Neuronal stem cell (in vitro differentiated cells): ENCODE measurements at regions not wholly inside any gene's neighbourhood (a gene's known extent, or its start where the extent isn't known, plus 50 kb on each side); places are given as distances from the start of the nearest gene placed in this dataset.

Experiments used
- DNase-seq: peaks from one replicate; pipeline ENCODE4 v3.0.0-alpha.2; 2013; ENCODE audit warnings: low spot score
- H2AFZ ChIP-seq: one replicate; pipeline ENCODE4 v1.6.1; 2013; ENCODE audit warnings: mild to moderate bottlenecking, low read length, inconsistent platforms
- H2AK5ac ChIP-seq: 2 replicates; pipeline ENCODE4 v1.6.1; 2013; ENCODE audit warnings: low read depth, mild to moderate bottlenecking, inconsistent platforms, low read length, moderate library complexity, mixed read lengths
- H2BK120ac ChIP-seq: 2 replicates; pipeline ENCODE4 v1.6.1; 2013; ENCODE audit warnings: low read depth, mild to moderate bottlenecking, inconsistent platforms, low read length, moderate library complexity, mixed read lengths
- H2BK12ac ChIP-seq: one replicate; pipeline ENCODE4 v1.6.1; 2013; ENCODE audit warnings: low read length, inconsistent platforms
- H2BK15ac ChIP-seq: 2 replicates; pipeline ENCODE4 v1.6.1; 2013; ENCODE audit warnings: mild to moderate bottlenecking, low read length, inconsistent platforms, mixed read lengths
- H2BK5ac ChIP-seq: one replicate; pipeline ENCODE4 v1.6.1; 2013; ENCODE audit warnings: inconsistent platforms, mild to moderate bottlenecking, low read length, moderate library complexity
- H3K14ac ChIP-seq: one replicate; pipeline ENCODE4 v1.6.1; 2013; ENCODE audit warnings: low read length, inconsistent platforms
- H3K18ac ChIP-seq: 2 replicates; pipeline ENCODE4 v1.6.1; 2013; ENCODE audit warnings: low read length, inconsistent platforms
- H3K23ac ChIP-seq: 2 replicates; pipeline ENCODE4 v1.6.1; 2013; ENCODE audit warnings: low read depth, mild to moderate bottlenecking, mixed read lengths, low read length, inconsistent platforms; ENCODE audit not compliant: poor library complexity
- H3K27ac ChIP-seq: replicated peaks from 3 replicates; pipeline ENCODE4 v1.5.1; 2013; ENCODE audit warnings: low read length, inconsistent platforms
- H3K27me3 ChIP-seq, 3 experiments: 2 replicates each; pipeline ENCODE4 v1.6.1; 2013; ENCODE audit warnings: low read length in 3 of 3, mild to moderate bottlenecking in 2 of 3, inconsistent platforms in 1 of 3, low read depth in 1 of 3, mixed read lengths in 1 of 3, moderate library complexity in 1 of 3; ENCODE audit not compliant: control insufficient read depth in 3 of 3, insufficient read depth in 3 of 3
- H3K36me3 ChIP-seq, 2 donors: replicated peaks in 1 of 2; 2 replicates each; pipeline ENCODE4 v1.6.1; 2013; ENCODE audit warnings: low read length in 2 of 2; ENCODE audit not compliant: control insufficient read depth in 2 of 2, insufficient read depth in 2 of 2
- H3K4ac ChIP-seq: 2 replicates; pipeline ENCODE4 v1.6.1; 2013; ENCODE audit warnings: inconsistent platforms, mild to moderate bottlenecking, low read length, moderate library complexity
- H3K4me1 ChIP-seq, 2 donors: 1 replicate in 1 of 2; 2 replicates in 1 of 2; pipeline ENCODE4 v1.6.1; 2013; ENCODE audit warnings: low read length in 2 of 2, low read depth in 1 of 2; ENCODE audit not compliant: control insufficient read depth in 2 of 2, insufficient read depth in 1 of 2
- H3K4me2 ChIP-seq: one replicate; pipeline ENCODE4 v1.6.1; 2013; ENCODE audit warnings: mild to moderate bottlenecking, low read length, inconsistent platforms; ENCODE audit not compliant: insufficient read depth, poor library complexity, severe bottlenecking
- H3K4me3 ChIP-seq, 2 donors: 2 replicates each; pipeline ENCODE4 v1.5.1; 2013; ENCODE audit warnings: low read length in 2 of 2, mild to moderate bottlenecking in 2 of 2, inconsistent platforms in 1 of 2, moderate library complexity in 1 of 2
- H3K79me1 ChIP-seq: one replicate; pipeline ENCODE4 v1.6.1; 2013; ENCODE audit warnings: low read depth, mild to moderate bottlenecking, inconsistent platforms, low read length, moderate library complexity
- H3K9ac ChIP-seq: one replicate; pipeline ENCODE4 v1.6.1; 2013; ENCODE audit warnings: mild to moderate bottlenecking, low read depth, low read length, inconsistent platforms; ENCODE audit not compliant: poor library complexity
- H3K9me3 ChIP-seq, 2 donors: replicated peaks in 1 of 2; 2 replicates each; pipeline versions ENCODE3 to v1.6.1; 2013; ENCODE audit warnings: low read length in 2 of 2, mild to moderate bottlenecking in 2 of 2, inconsistent platforms in 1 of 2, low read depth in 1 of 2, mixed read lengths in 1 of 2, moderate library complexity in 1 of 2; ENCODE audit not compliant: control insufficient read depth in 2 of 2, insufficient read depth in 1 of 2
- H4K8ac ChIP-seq: one replicate; pipeline ENCODE4 v1.6.1; 2013; ENCODE audit warnings: low read depth, mild to moderate bottlenecking, inconsistent platforms, low read length, moderate library complexity
- H4K91ac ChIP-seq: one replicate; pipeline ENCODE4 v1.6.1; 2013; ENCODE audit warnings: low read length, low read depth, mild to moderate bottlenecking, inconsistent platforms; ENCODE audit not compliant: poor library complexity
- WGBS, 2 donors: extraction: QIAGEN DNeasy Blood & Tissue Kit; methylation state at CpG; one replicate each; pipeline ENCODE4 v1.1.7; 2013; ENCODE audit warnings: missing lambda C conversion rate in 2 of 2, mixed read lengths in 1 of 2; ENCODE audit not compliant: insufficient read length in 2 of 2, insufficient replicate concordance in 1 of 2; ENCODE audit errors: extremely low coverage in 2 of 2; 5-methylcytosine and 5-hydroxymethylcytosine counted together

DNA sequence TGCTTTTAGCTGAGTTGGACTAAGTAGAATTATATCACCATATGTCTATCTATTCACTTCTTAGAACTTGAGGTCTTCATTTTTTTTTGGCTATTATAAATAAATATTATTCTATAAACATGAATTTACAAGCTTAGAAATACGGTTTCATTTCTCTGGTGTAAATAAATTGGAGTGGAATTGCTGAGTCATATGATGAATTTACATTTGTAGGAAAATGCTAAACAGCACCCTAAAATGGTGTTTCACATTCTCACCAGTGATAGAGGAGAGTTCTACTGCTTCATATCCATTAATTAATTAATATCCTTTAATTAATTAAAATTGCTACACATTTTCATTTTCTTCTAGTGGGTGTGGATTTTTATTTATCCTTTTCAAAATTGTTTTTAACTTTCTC lies 318.3 kb downstream of the MDFIC start:
- Histone ChIP-seq H3K4me2 (no peak overlapping the region), H3K4me3 (no peak overlapping the region), H2AFZ (no peak overlapping the region), H3K23ac (no peak overlapping the region), H3K14ac (no peak overlapping the region), H2BK5ac (no peak overlapping the region), H2BK120ac (no peak overlapping the region), H2BK12ac (no peak overlapping the region), H3K36me3 (no peaks in the 10 kb centered on the region), H3K9me3 (peaks cover 2 to 3% of the 10 kb centered on the region in 2 donors), H3K79me1 (no peaks in the 10 kb centered on the region), H4K8ac (no peak overlapping the region), H3K4ac (no peak overlapping the region), H3K9ac (no peak overlapping the region), H4K91ac (no peak overlapping the region), H3K27me3 (no peaks in the 10 kb centered on the region), H2AK5ac (no peak overlapping the region), H3K18ac (no peak overlapping the region), H3K27ac (no peak overlapping the region), H3K4me1 (no peaks in the 10 kb centered on the region), H2BK15ac (no peak overlapping the region)
- WGBS, 2 donors, result no CpG with 5 or more reads among the region's 1 CpG
- DNase-seq, result no peak

DNA sequence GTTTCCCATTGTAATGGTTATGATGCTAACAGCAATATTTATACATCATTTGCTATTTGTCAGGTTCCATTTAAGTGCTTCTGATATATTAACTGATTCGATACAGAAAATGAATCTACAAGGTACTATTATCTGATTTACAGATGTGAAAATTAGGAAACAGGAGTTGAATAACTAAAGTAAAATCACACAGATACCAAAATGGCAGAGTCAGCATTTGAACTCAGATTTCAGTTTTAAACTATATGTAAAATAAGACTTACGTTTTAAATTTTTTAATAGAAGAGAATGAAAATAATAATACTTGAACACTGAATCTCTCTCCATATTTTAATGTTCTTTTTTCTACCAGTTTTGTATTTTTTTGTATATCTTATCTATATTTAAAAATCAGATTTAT lies 313.2 kb downstream of the MDFIC start:
- Histone ChIP-seq H3K79me1 (no peaks in the 10 kb centered on the region), H2BK5ac (no peak overlapping the region), H3K4ac (no peak overlapping the region), H3K4me1 (peaks cover 0 to 6% of the 10 kb centered on the region in 2 donors), H2BK12ac (no peak overlapping the region), H2AK5ac (no peak overlapping the region), H3K18ac (no peak overlapping the region), H2BK120ac (no peak overlapping the region), H3K4me2 (no peak overlapping the region), H3K27me3 (no peaks in the 10 kb centered on the region), H2AFZ (no peak overlapping the region), H3K9ac (no peak overlapping the region), H3K23ac (no peak overlapping the region), H4K91ac (no peak overlapping the region), H2BK15ac (no peak overlapping the region), H3K36me3 (no peaks in the 10 kb centered on the region), H3K9me3 (peaks cover 0 to 2% of the 10 kb centered on the region in 2 donors), H3K14ac (no peak overlapping the region), H3K27ac (no peak overlapping the region), H3K4me3 (no peak overlapping the region), H4K8ac (no peak overlapping the region)
- DNase-seq, result no peak
- WGBS, 2 donors, result no CpG with 5 or more reads among the region's 2 CpGs

GRCh38 chr7:115233809-115234208 lies 311.9 kb downstream of the MDFIC start:
- 100% methylated on average over 1 of the region's 3 CpGs; no CpG with 5 or more reads in 1 of the 2 donors for WGBS, 2 donors
- Histone ChIP-seq H3K79me1 (no peaks in the 10 kb centered on the region), H2AK5ac (no peak overlapping the region)

DNA sequence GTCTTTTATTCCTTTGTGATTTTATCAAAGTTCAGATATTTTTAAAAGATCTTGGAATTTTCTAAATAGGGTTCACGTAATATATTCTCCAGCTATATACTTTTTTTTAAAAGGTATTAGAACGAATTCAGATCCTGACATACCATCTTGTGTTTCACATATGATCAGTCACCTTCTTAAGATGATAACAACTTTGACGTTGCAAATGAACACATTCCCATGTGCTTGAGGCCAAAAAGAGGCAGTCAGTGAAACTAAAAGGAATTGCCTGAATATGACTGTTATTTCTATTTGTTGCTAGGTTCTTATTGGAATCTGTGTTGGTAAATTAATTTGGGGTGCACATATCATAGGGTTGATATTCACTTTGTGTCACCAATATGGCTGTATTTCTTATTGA lies 310.1 kb downstream of the MDFIC start:
- H3K4ac ChIP-seq, result no peak overlapping the region
- H2BK12ac ChIP-seq, result no peak overlapping the region
- H3K4me3 ChIP-seq, result no peak overlapping the region
- H2BK5ac ChIP-seq, result no peak overlapping the region
- H3K4me2 ChIP-seq, result no peak overlapping the region
- H2AK5ac ChIP-seq, result no peak overlapping the region
- no peak overlapping the region for H3K14ac ChIP-seq
- no peak overlapping the region for H2AFZ ChIP-seq
- no CpG with 5 or more reads among the region's 3 CpGs for WGBS, 2 donors
- H3K9me3 ChIP-seq, result peaks cover 0 to 2% of the 10 kb centered on the region in 2 donors
- H4K91ac ChIP-seq, result no peak overlapping the region
- H3K4me1 ChIP-seq, result peaks cover 0 to 6% of the 10 kb centered on the region in 2 donors
- H3K23ac ChIP-seq, result no peak overlapping the region
- no peaks in the 10 kb centered on the region for H3K27me3 ChIP-seq
- no peak overlapping the region for H3K27ac ChIP-seq
- no peak overlapping the region for H3K9ac ChIP-seq
- no peak overlapping the region for H4K8ac ChIP-seq
- H2BK15ac ChIP-seq, result no peak overlapping the region
- H3K18ac ChIP-seq, result no peak overlapping the region
- DNase-seq, result no peak
- H2BK120ac ChIP-seq, result no peak overlapping the region
- H3K79me1 ChIP-seq, result no peaks in the 10 kb centered on the region
- no peaks in the 10 kb centered on the region for H3K36me3 ChIP-seq

More at GRCh38 chr7:115233809-115234208, 311.9 kb downstream of the MDFIC start:
- Histone ChIP-seq H2AFZ (no peak overlapping the region), H3K9ac (no peak overlapping the region), H3K14ac (no peak overlapping the region), H3K27me3 (no peaks in the 10 kb centered on the region), H2BK15ac (no peak overlapping the region), H4K8ac (no peak overlapping the region), H2BK12ac (no peak overlapping the region), H3K27ac (no peak overlapping the region), H3K4me3 (no peak overlapping the region), H3K9me3 (peaks cover 0 to 2% of the 10 kb centered on the region in 2 donors), H3K4me2 (no peak overlapping the region), H2BK120ac (no peak overlapping the region), H3K36me3 (no peaks in the 10 kb centered on the region), H2BK5ac (no peak overlapping the region), H4K91ac (no peak overlapping the region), H3K23ac (no peak overlapping the region), H3K4me1 (peaks cover 0 to 6% of the 10 kb centered on the region in 2 donors), H3K18ac (no peak overlapping the region), H3K4ac (no peak overlapping the region)
- DNase-seq, result no peak
